H9 (cell line): ENCODE measurements at regions not wholly inside any gene's neighbourhood (a gene's known extent, or its start where the extent isn't known, plus 50 kb on each side); places are given as distances from the start of the nearest gene placed in this dataset.

Experiments
- DNase-seq: peaks from one replicate; pipeline ENCODE4 v3.0.0-alpha.2; 2017
- H2AFZ ChIP-seq: one replicate; pipeline ENCODE4 v1.6.1; 2013; ENCODE audit warnings: mild to moderate bottlenecking, low read length, control low read depth, moderate library complexity
- H2AK5ac ChIP-seq: 2 replicates; pipeline ENCODE4 v1.6.1; 2013; ENCODE audit warnings: low read length, control low read depth, mixed read lengths; ENCODE audit not compliant: insufficient read length
- H2BK120ac ChIP-seq: one replicate; pipeline ENCODE4 v1.6.1; 2013; ENCODE audit warnings: low read depth, mild to moderate bottlenecking, low read length, control low read depth, inconsistent platforms; ENCODE audit not compliant: poor library complexity, severe bottlenecking
- H2BK12ac ChIP-seq: 2 replicates; pipeline ENCODE4 v1.6.1; 2013; ENCODE audit warnings: low read length, control low read depth, mixed read lengths, low read depth; ENCODE audit not compliant: insufficient read length
- H2BK15ac ChIP-seq: 2 replicates; pipeline ENCODE4 v1.6.1; 2013; ENCODE audit warnings: low read depth, low read length, control low read depth
- H2BK20ac ChIP-seq: one replicate; pipeline ENCODE4 v1.6.1; 2013; ENCODE audit warnings: low read depth, mild to moderate bottlenecking, low read length, control low read depth, inconsistent platforms; ENCODE audit not compliant: poor library complexity, severe bottlenecking
- H2BK5ac ChIP-seq: 2 replicates; pipeline ENCODE4 v1.6.1; 2013; ENCODE audit warnings: low read length, control low read depth, mixed read lengths; ENCODE audit not compliant: insufficient read length
- H3K14ac ChIP-seq: 2 replicates; pipeline ENCODE4 v1.6.1; 2013; ENCODE audit warnings: low read length, control low read depth; ENCODE audit not compliant: insufficient read depth
- H3K18ac ChIP-seq: 2 replicates; pipeline ENCODE4 v1.6.1; 2013; ENCODE audit warnings: low read depth, mild to moderate bottlenecking, mixed read lengths, low read length, control low read depth; ENCODE audit not compliant: insufficient read length
- H3K23ac ChIP-seq: 2 replicates; pipeline ENCODE4 v1.6.1; 2013; ENCODE audit warnings: low read length, control low read depth, mixed read lengths, low read depth; ENCODE audit not compliant: insufficient read length
- H3K23me2 ChIP-seq: 2 replicates; pipeline ENCODE4 v1.6.1; 2013; ENCODE audit warnings: low read depth, mild to moderate bottlenecking, mixed read lengths, low read length, control low read depth; ENCODE audit not compliant: insufficient read length, poor library complexity, severe bottlenecking
- H3K27ac ChIP-seq: 2 replicates; pipeline ENCODE4 v1.5.1; 2013; ENCODE audit warnings: low read length, control low read depth, mixed read lengths, low read depth; ENCODE audit not compliant: insufficient read length
- H3K27me3 ChIP-seq: 2 replicates; pipeline ENCODE4 v1.6.1; 2013; ENCODE audit warnings: low read length, control low read depth, inconsistent platforms; ENCODE audit not compliant: insufficient read depth
- H3K4ac ChIP-seq: 2 replicates; pipeline ENCODE4 v1.6.1; 2013; ENCODE audit warnings: low read depth, mild to moderate bottlenecking, control low read depth, inconsistent platforms, low read length, moderate library complexity
- H3K4me1 ChIP-seq: 2 replicates; pipeline ENCODE4 v1.6.1; 2013; ENCODE audit warnings: low read length, control low read depth, inconsistent platforms; ENCODE audit not compliant: insufficient read depth
- H3K4me2 ChIP-seq: 2 replicates; pipeline ENCODE4 v1.6.1; 2013; ENCODE audit warnings: low read length, control low read depth, mixed read lengths; ENCODE audit not compliant: insufficient read length, insufficient read depth
- H3K56ac ChIP-seq: 2 replicates; pipeline ENCODE4 v1.6.1; 2013; ENCODE audit warnings: low read depth, mild to moderate bottlenecking, mixed read lengths, low read length, control low read depth; ENCODE audit not compliant: insufficient read length
- H3K79me1 ChIP-seq: 2 replicates; pipeline ENCODE4 v1.6.1; 2013; ENCODE audit warnings: low read depth, mild to moderate bottlenecking, moderate library complexity, low read length, control low read depth, inconsistent platforms; ENCODE audit not compliant: insufficient read depth, poor library complexity, severe bottlenecking
- H3K79me2 ChIP-seq: 2 replicates; pipeline ENCODE4 v1.6.1; 2013; ENCODE audit warnings: low read length, control low read depth, inconsistent platforms; ENCODE audit not compliant: insufficient read depth
- H3K9ac ChIP-seq: 2 replicates; pipeline ENCODE4 v1.6.1; 2013; ENCODE audit warnings: low read length, control low read depth, mixed read lengths; ENCODE audit not compliant: insufficient read length; ENCODE audit errors: extremely low read depth
- H3K9me3 ChIP-seq: one replicate; pipeline ENCODE4 v1.6.1; 2013; ENCODE audit warnings: low read depth, low read length, inconsistent platforms; ENCODE audit not compliant: control insufficient read depth
- H3T11ph ChIP-seq: one replicate; pipeline ENCODE4 v1.6.1; 2013; ENCODE audit warnings: mild to moderate bottlenecking, low read length, control low read depth, inconsistent platforms
- H4K20me1 ChIP-seq: one replicate; pipeline ENCODE4 v1.6.1; 2013; ENCODE audit not compliant: control insufficient read depth, insufficient read length, insufficient read depth
- H4K5ac ChIP-seq: 2 replicates; pipeline ENCODE4 v1.6.1; 2013; ENCODE audit warnings: low read depth, mild to moderate bottlenecking, mixed read lengths, low read length, control low read depth; ENCODE audit not compliant: insufficient read length
- H4K8ac ChIP-seq: replicated peaks from 2 replicates; pipeline ENCODE4 v1.6.1; 2013; ENCODE audit warnings: low read length, control low read depth, mixed read lengths, low read depth; ENCODE audit not compliant: insufficient read length
- H4K91ac ChIP-seq: 2 replicates; pipeline ENCODE4 v1.6.1; 2013; ENCODE audit warnings: low read depth, mild to moderate bottlenecking, moderate library complexity, mixed read lengths, low read length, control low read depth; ENCODE audit not compliant: insufficient read length
- H3K27ac Mint-ChIP-seq, 3 experiments: 2 replicates in 2 of 3; 3 replicates in 1 of 3; pipeline ENCODE4 v1.8.0; 2020 to 2021; ENCODE audit warnings: mixed read lengths in 3 of 3, mild to moderate bottlenecking in 1 of 3, moderate library complexity in 1 of 3
- H3K27me3 Mint-ChIP-seq: 2 replicates; pipeline ENCODE4 v1.8.0; 2021; ENCODE audit warnings: low read depth, mild to moderate bottlenecking, moderate library complexity, mixed read lengths
- H3K36me3 Mint-ChIP-seq, 3 experiments: 2 replicates in 2 of 3; 3 replicates in 1 of 3; pipeline ENCODE4 v1.8.0; 2020 to 2021; ENCODE audit warnings: low read depth in 3 of 3, mixed read lengths in 3 of 3; ENCODE audit not compliant: insufficient read depth in 1 of 3
- H3K4me1 Mint-ChIP-seq, 2 experiments: 2 replicates each; pipeline ENCODE4 v1.8.0; 2020; ENCODE audit warnings: mixed read lengths in 2 of 2
- H3K4me3 Mint-ChIP-seq, 2 experiments: 2 replicates in 1 of 2; 3 replicates in 1 of 2; pipeline ENCODE4 v1.8.0; 2020 to 2021; ENCODE audit warnings: mild to moderate bottlenecking in 2 of 2, mixed read lengths in 2 of 2, moderate library complexity in 1 of 2
- H3K9me3 Mint-ChIP-seq, 2 experiments: 2 replicates in 1 of 2; 3 replicates in 1 of 2; pipeline ENCODE4 v1.8.0; 2020; ENCODE audit warnings: mild to moderate bottlenecking in 2 of 2, mixed read lengths in 2 of 2, moderate library complexity in 1 of 2
- WGBS: extraction: QIAGEN DNeasy Blood & Tissue Kit; methylation state at CpG from one replicate; pipeline ENCODE4 v1.1.7; 2013; ENCODE audit warnings: missing lambda C conversion rate, low lambda C conversion rate, mixed read lengths; ENCODE audit not compliant: insufficient read length; ENCODE audit errors: extremely low coverage; 5-methylcytosine and 5-hydroxymethylcytosine counted together
- TF ChIP-seq, protein P1 (sequence below): fragments of 200-600 bp; sonication (generic); conservative IDR thresholded peaks from 3 replicates; pipeline ENCODE4 v1.8.0; 2021; ENCODE audit warnings: antibody characterized with exemption, mild to moderate bottlenecking

DNA sequence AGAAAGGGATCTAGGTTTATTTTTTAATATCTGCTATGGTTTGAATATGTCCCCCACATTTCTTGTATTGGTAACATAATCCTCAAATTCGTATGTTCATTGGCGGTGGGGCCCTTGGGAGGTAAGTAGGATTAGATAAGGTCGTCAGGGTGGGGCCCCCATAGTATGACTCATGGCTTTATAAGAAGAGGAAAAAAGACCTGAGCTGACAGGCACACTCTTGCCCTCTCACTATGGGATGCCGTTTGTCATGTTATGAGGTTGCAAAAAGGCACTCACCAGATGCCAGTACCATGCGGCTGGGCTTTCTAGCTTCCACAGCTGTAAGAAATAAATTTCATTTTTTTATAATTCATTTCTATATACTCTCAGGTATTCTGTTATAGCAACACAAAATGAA is 67.3 kb upstream of the SGCD start:
- Mint-ChIP-seq H3K4me3 (no peak overlapping the region), H3K4me1 (peaks cover 2 to 3% of the 10 kb centered on the region in 2 experiments), H3K9me3 (no peaks in the 10 kb centered on the region), H3K27ac (peak overlapping the region in 1 of 3 experiments; percentile 92; a peak in 2 of 7 replicates), H3K27me3 (no peaks in the 10 kb centered on the region), H3K36me3 (no peaks in the 10 kb centered on the region)
- Histone ChIP-seq H4K5ac (no peak overlapping the region), H2BK15ac (no peak overlapping the region), H3K4me1 (no peaks in the 10 kb centered on the region), H2BK12ac (no peak overlapping the region), H3T11ph (no peak overlapping the region), H2BK20ac (no peak overlapping the region), H3K4me2 (no peak overlapping the region), H3K79me1 (no peaks in the 10 kb centered on the region), H4K91ac (no peak overlapping the region), H2BK120ac (no peak overlapping the region), H3K9me3 (no peaks in the 10 kb centered on the region), H4K20me1 (no peaks in the 10 kb centered on the region), H2AFZ (no peak overlapping the region), H3K23ac (no peak overlapping the region), H3K4ac (no peak overlapping the region), H3K9ac (no peak overlapping the region), H3K56ac (no peak overlapping the region), H2BK5ac (no peak overlapping the region), H2AK5ac (no peak overlapping the region), H3K14ac (no peak overlapping the region), H4K8ac (no peak overlapping the region), H3K18ac (no peak overlapping the region), H3K23me2 (no peaks in the 10 kb centered on the region), H3K27me3 (no peaks in the 10 kb centered on the region), H3K27ac (no peak overlapping the region), H3K79me2 (no peaks in the 10 kb centered on the region)
- no CpG with 5 or more reads among the region's 5 CpGs for WGBS
- DNase-seq = no peak
- TF ChIP-seq, protein P1, sequence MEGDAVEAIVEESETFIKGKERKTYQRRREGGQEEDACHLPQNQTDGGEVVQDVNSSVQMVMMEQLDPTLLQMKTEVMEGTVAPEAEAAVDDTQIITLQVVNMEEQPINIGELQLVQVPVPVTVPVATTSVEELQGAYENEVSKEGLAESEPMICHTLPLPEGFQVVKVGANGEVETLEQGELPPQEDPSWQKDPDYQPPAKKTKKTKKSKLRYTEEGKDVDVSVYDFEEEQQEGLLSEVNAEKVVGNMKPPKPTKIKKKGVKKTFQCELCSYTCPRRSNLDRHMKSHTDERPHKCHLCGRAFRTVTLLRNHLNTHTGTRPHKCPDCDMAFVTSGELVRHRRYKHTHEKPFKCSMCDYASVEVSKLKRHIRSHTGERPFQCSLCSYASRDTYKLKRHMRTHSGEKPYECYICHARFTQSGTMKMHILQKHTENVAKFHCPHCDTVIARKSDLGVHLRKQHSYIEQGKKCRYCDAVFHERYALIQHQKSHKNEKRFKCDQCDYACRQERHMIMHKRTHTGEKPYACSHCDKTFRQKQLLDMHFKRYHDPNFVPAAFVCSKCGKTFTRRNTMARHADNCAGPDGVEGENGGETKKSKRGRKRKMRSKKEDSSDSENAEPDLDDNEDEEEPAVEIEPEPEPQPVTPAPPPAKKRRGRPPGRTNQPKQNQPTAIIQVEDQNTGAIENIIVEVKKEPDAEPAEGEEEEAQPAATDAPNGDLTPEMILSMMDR = no peak
